NT2/D1 (cell line): ENCODE measurements at regions not wholly inside any gene's neighbourhood (a gene's known extent, or its start where the extent isn't known, plus 50 kb on each side); places are given as distances from the start of the nearest gene placed in this dataset.

Experiments
- SUZ12 ChIP-seq: IDR thresholded peaks from 2 replicates; pipeline ENCODE4 v1.6.1; 2011; ENCODE audit not compliant: insufficient read length, insufficient read depth; ENCODE audit errors: extremely low read depth
- YY1 ChIP-seq: IDR thresholded peaks from 2 replicates; pipeline ENCODE4 v1.6.1; 2011; ENCODE audit not compliant: insufficient read length, insufficient read depth

- TF ChIP-seq YY1 = no peak
- TF ChIP-seq SUZ12 = no peak
These were observed 92.3 kb upstream of the TRIO start for GRCh38 chr5:14050821-14051220.
